ENCODE measurements at regions not wholly inside any gene's neighbourhood (a gene's known extent, or its start where the extent isn't known, plus 50 kb on each side); places are given as distances from the start of the nearest gene placed in this dataset.
"Not testable (repeated sequence)": the region's sequence is repeated elsewhere in the genome, so short reads cannot be mapped to it uniquely, and the experiment has no call there.

- DNase-seq: no peak
Measured at GRCh38 chr4:27888505-27888904, 1027.9 kb downstream of the STIM2 start.

- DNase-seq: no peak
Measured at GRCh38 chr4:27894951-27895350, 1034.3 kb downstream of the STIM2 start.

GRCh38 chr4:27908356-27908755 lies 1047.7 kb downstream of the STIM2 start:
- DNase-seq: no peak

- DNase-seq: no peak
Measured at GRCh38 chr4:27910227-27910626, 1049.6 kb downstream of the STIM2 start.

- DNase-seq: no peak
Measured at GRCh38 chr4:27911047-27911446, 1050.4 kb downstream of the STIM2 start.

- DNase-seq: no peak
Measured at GRCh38 chr4:27913738-27914137, 1053.1 kb downstream of the STIM2 start.

GRCh38 chr4:27915822-27916221 lies 1055.2 kb downstream of the STIM2 start:
- no peak for DNase-seq

- DNase-seq: no peak
Measured at GRCh38 chr4:27916452-27917184, 1056.0 kb downstream of the STIM2 start.

GRCh38 chr4:27917381-27917780 lies 1056.7 kb downstream of the STIM2 start:
- no peak for DNase-seq

GRCh38 chr4:27921231-27921630 lies 1060.6 kb downstream of the STIM2 start:
- DNase-seq: no peak

- no peak for DNase-seq
Measured at GRCh38 chr4:27928761-27929540, 1068.3 kb downstream of the STIM2 start.

GRCh38 chr4:27930291-27930690 lies 1069.7 kb downstream of the STIM2 start:
- no peak for DNase-seq

GRCh38 chr4:27930976-27931375 lies 1070.3 kb downstream of the STIM2 start:
- DNase-seq: no peak

- no peak for DNase-seq
Measured at GRCh38 chr4:27931584-27931983, 1070.9 kb downstream of the STIM2 start.

GRCh38 chr4:27934871-27935270 lies 1074.2 kb downstream of the STIM2 start:
- DNase-seq: no peak

GRCh38 chr4:27946799-27947198 lies 1086.2 kb downstream of the STIM2 start:
- no peak for DNase-seq

GRCh38 chr4:27947302-27947701 lies 1086.7 kb downstream of the STIM2 start:
- no peak for DNase-seq

- no peak for DNase-seq
Measured at GRCh38 chr4:27964095-27964494, 1103.5 kb downstream of the STIM2 start.

GRCh38 chr4:27966664-27967063 lies 1106.0 kb downstream of the STIM2 start:
- DNase-seq: no peak

- DNase-seq: no peak
Measured at GRCh38 chr4:27973056-27973455, 1112.4 kb downstream of the STIM2 start.

- no peak for DNase-seq
Measured at GRCh38 chr4:27973700-27974099, 1113.1 kb downstream of the STIM2 start.

- no peak for DNase-seq
Measured at GRCh38 chr4:27974339-27974738, 1113.7 kb downstream of the STIM2 start.

GRCh38 chr4:27974881-27975280 lies 1114.2 kb downstream of the STIM2 start:
- not testable (repeated sequence) for DNase-seq

GRCh38 chr4:27978427-27979109 lies 1117.9 kb downstream of the STIM2 start:
- DNase-seq: not testable (repeated sequence)
